WTC11 (cell line): ENCODE measurements at regions not wholly inside any gene's neighbourhood (a gene's known extent, or its start where the extent isn't known, plus 50 kb on each side); places are given as distances from the start of the nearest gene placed in this dataset.

Experiments used
- ATF1 ChIP-seq: sonication (generic); formaldehyde crosslinking; IDR thresholded peaks from 2 replicates; pipeline ENCODE4 v1.8.1; 2023; ENCODE audit warnings: mild to moderate bottlenecking, moderate library complexity, missing genetic modification reagents
- CBFB ChIP-seq: sonication (generic); formaldehyde crosslinking; IDR thresholded peaks from 2 replicates; pipeline ENCODE4 v1.8.1; 2022; ENCODE audit warnings: mild to moderate bottlenecking, low read depth, missing genetic modification reagents
- CREM ChIP-seq: sonication (generic); formaldehyde crosslinking; IDR thresholded peaks from 2 replicates; pipeline ENCODE4 v1.8.1; 2022; ENCODE audit warnings: mild to moderate bottlenecking, missing genetic modification reagents, moderate library complexity
- CTCF ChIP-seq: fragments of 200-600 bp; IDR thresholded peaks from 2 replicates; pipeline ENCODE4 v1.8.0; 2022; ENCODE audit warnings: antibody characterized with exemption
- FOXP4 ChIP-seq: sonication (generic); formaldehyde crosslinking; IDR thresholded peaks from 2 replicates; pipeline ENCODE4 v1.8.0; 2022; ENCODE audit warnings: mild to moderate bottlenecking, missing genetic modification reagents
- GABPB1 ChIP-seq: sonication (generic); formaldehyde crosslinking; IDR thresholded peaks from 2 replicates; pipeline ENCODE4 v1.8.1; 2023; ENCODE audit warnings: mild to moderate bottlenecking, missing genetic modification reagents
- IRF1 ChIP-seq: sonication (generic); formaldehyde crosslinking; IDR thresholded peaks from 2 replicates; pipeline ENCODE4 v1.8.0; 2023; ENCODE audit warnings: missing genetic modification reagents
- MAX ChIP-seq: sonication (generic); formaldehyde crosslinking; IDR thresholded peaks from 2 replicates; pipeline ENCODE4 v1.8.0; 2022; ENCODE audit warnings: mild to moderate bottlenecking, missing genetic modification reagents
- MLX ChIP-seq: sonication (generic); formaldehyde crosslinking; IDR thresholded peaks from 2 replicates; pipeline ENCODE4 v1.8.1; 2023; ENCODE audit warnings: mild to moderate bottlenecking, missing genetic modification reagents, moderate library complexity
- MXD4 ChIP-seq: fragments of 250-450 bp; sonication (Bioruptor Pico); IDR thresholded peaks from 2 replicates; pipeline ENCODE4 v1.8.0; 2021; ENCODE audit warnings: mild to moderate bottlenecking, moderate library complexity, borderline replicate concordance

GRCh38 chr11:70526116-70527045 lies 128.1 kb downstream of the CTTN start:
- TF ChIP-seq CBFB (CRISPR knock-in tag) (no peak), FOXP4 (no peak), CTCF (no peak), MXD4 (CRISPR knock-in tag) (no peak), MLX (CRISPR knock-in tag) (no peak), ATF1 (CRISPR knock-in tag) (no peak), CREM (CRISPR knock-in tag) (no peak), GABPB1 (CRISPR knock-in tag) (no peak), MAX (CRISPR knock-in tag) (no peak), IRF1 (CRISPR knock-in tag) (no peak)
